IPS-15b (cell line): ENCODE measurements at regions not wholly inside any gene's neighbourhood (a gene's known extent, or its start where the extent isn't known, plus 50 kb on each side); places are given as distances from the start of the nearest gene placed in this dataset.

Experiments used
- H3K27me3 ChIP-seq: one replicate; pipeline ENCODE4 v1.6.1; 2013; ENCODE audit warnings: low read length; ENCODE audit not compliant: control insufficient read depth, insufficient read depth
- H3K36me3 ChIP-seq: one replicate; pipeline ENCODE4 v1.6.1; 2013; ENCODE audit warnings: low read length; ENCODE audit not compliant: control insufficient read depth, insufficient read depth
- H3K4me1 ChIP-seq: one replicate; pipeline ENCODE4 v1.6.1; 2013; ENCODE audit warnings: mild to moderate bottlenecking, low read length; ENCODE audit not compliant: control insufficient read depth, insufficient read depth
- H3K4me3 ChIP-seq: one replicate; pipeline ENCODE4 v1.5.1; 2013; ENCODE audit warnings: low read depth, low read length
- H3K9ac ChIP-seq: one replicate; pipeline ENCODE4 v1.6.1; 2013; ENCODE audit warnings: low read depth, mild to moderate bottlenecking, low read length
- H3K9me3 ChIP-seq: one replicate; pipeline ENCODE4 v1.6.1; 2013; ENCODE audit warnings: mild to moderate bottlenecking, low read length; ENCODE audit not compliant: control insufficient read depth, insufficient read depth

GRCh38 chr6:17047889-17048288 is 54.0 kb upstream of the STMND1 start:
- Histone ChIP-seq H3K9ac (no peak overlapping the region), H3K4me1 (no peaks in the 10 kb centered on the region), H3K4me3 (no peak overlapping the region), H3K9me3 (no peaks in the 10 kb centered on the region), H3K36me3 (no peaks in the 10 kb centered on the region), H3K27me3 (no peaks in the 10 kb centered on the region)

DNA sequence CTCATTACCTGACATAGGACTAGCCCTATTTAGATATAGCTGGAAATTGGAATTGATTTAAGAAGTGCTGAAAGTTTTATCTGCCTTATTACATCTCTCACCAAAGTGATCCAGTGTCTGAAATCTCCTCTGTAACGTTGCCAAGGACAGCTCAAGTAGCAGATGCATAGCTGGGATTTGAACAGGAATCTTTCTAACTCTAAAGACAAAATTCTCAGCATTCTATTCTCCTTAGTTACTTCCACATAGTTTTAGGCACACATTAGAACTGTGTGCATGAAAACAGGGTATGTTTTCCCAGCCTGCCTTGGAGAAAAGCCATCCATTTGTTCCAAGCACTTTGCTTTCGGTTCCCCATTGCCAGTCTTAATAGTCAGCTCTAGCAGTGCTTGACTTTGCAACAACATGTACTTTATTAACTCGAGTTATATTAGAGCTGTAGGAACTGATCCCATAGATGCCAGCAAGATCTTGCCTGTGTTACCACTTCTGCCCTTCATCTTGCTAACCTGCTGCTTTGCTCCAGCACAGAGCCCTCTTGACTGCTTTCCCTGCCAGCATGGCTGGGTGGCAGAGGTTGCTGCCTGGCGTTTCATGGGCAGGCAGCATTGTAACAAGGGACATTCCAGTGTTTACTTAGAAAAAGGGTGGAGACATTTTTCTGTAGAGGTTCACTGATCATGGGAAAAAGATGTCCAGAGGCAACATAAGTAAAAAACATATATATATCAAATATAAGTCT is 56.1 kb upstream of the STMND1 start:
- no peak overlapping the region for H3K4me3 ChIP-seq
- no peaks in the 10 kb centered on the region for H3K9me3 ChIP-seq
- peaks cover 2% of the 10 kb centered on the region for H3K4me1 ChIP-seq
- no peaks in the 10 kb centered on the region for H3K27me3 ChIP-seq
- no peak overlapping the region for H3K9ac ChIP-seq
- H3K36me3 ChIP-seq = no peaks in the 10 kb centered on the region

- Histone ChIP-seq H3K4me1 (peaks cover 2% of the 10 kb centered on the region), H3K36me3 (no peaks in the 10 kb centered on the region), H3K9me3 (no peaks in the 10 kb centered on the region), H3K9ac (no peak overlapping the region), H3K27me3 (no peaks in the 10 kb centered on the region), H3K4me3 (no peak overlapping the region)
These were observed 58.7 kb upstream of the STMND1 start for GRCh38 chr6:17043148-17043522.

DNA sequence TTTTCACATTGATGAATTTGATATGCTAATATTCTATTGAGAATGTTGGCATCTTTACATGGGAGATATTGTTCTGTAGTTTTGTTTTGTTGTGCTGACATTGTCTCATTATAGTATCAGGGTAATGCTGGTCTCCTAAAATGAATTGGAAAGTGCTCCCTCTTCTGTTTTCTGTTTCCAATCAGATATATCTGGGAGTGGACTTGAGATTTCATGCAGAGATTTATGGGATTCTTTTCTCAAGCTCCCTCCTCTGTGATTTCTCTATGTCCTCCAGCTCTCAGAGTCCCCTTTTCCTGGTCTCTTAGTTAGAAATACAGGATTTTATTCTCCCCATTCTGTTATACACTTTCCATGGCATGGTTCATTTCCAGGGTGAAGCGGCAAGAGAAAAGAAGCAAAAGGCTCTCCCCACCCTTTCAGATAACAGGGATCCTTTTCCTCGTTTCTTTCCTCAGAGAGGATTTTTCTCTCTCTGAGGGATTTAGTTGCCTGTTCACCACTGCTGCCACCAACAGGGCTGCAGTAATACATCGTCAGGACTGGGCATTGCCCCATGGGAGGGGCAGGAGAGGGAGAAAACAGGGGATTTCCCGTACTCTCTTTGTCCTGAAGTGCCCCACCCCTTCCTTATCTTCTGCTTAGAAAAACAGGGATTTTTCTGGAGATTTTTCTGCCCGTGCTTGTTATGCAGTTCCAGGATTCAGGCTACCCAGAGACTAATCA is 59.3 kb upstream of the STMND1 start:
- H3K9me3 ChIP-seq = no peaks in the 10 kb centered on the region
- H3K27me3 ChIP-seq = no peaks in the 10 kb centered on the region
- no peaks in the 10 kb centered on the region for H3K36me3 ChIP-seq
- no peak overlapping the region for H3K9ac ChIP-seq
- H3K4me3 ChIP-seq = no peak overlapping the region
- peaks cover 2% of the 10 kb centered on the region for H3K4me1 ChIP-seq

DNA sequence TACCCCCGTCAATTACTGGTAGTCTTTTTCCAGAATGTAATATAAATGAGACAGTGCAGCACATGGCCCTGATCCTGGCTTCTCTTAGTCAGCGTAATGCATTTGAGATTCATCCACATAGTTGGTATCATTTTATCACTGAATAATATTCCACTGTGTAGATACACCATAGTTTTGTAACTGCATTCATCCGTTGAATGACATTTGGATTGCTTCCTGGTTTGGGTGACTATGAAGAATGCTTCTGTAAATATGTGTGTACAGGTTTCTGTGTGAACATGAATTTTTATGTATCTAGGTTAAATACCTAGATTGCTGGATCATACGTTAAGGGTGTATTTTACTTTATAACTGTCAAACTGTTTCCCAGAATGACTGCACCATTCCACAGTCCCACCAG is 62.6 kb upstream of the STMND1 start:
- Histone ChIP-seq H3K36me3 (no peaks in the 10 kb centered on the region), H3K9me3 (no peaks in the 10 kb centered on the region), H3K4me3 (no peak overlapping the region), H3K9ac (no peak overlapping the region), H3K27me3 (no peaks in the 10 kb centered on the region), H3K4me1 (peaks cover 2% of the 10 kb centered on the region)

- Histone ChIP-seq H3K27me3 (no peaks in the 10 kb centered on the region), H3K4me1 (peaks cover 2% of the 10 kb centered on the region), H3K4me3 (no peak overlapping the region), H3K9me3 (no peaks in the 10 kb centered on the region), H3K9ac (no peak overlapping the region), H3K36me3 (no peaks in the 10 kb centered on the region)
These were observed 63.5 kb upstream of the STMND1 start for GRCh38 chr6:17038316-17038715.

DNA sequence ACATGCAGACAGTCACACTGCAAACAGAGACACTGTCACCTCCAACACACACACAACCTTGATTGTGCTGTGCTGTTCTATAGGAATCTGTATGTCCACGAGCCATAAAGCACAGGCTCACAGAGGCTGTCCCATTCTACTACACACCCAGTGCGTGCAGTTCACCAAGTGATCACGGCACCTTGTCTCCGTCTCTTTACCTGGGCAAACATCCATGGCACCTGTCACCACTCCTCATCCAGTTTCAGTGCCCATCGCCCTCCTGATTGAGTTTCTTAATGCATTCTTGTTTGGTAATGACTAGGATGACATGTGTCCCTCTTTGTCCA is 65.8 kb upstream of the STMND1 start:
- H3K4me3 ChIP-seq = no peak overlapping the region
- H3K4me1 ChIP-seq = no peaks in the 10 kb centered on the region

DNA sequence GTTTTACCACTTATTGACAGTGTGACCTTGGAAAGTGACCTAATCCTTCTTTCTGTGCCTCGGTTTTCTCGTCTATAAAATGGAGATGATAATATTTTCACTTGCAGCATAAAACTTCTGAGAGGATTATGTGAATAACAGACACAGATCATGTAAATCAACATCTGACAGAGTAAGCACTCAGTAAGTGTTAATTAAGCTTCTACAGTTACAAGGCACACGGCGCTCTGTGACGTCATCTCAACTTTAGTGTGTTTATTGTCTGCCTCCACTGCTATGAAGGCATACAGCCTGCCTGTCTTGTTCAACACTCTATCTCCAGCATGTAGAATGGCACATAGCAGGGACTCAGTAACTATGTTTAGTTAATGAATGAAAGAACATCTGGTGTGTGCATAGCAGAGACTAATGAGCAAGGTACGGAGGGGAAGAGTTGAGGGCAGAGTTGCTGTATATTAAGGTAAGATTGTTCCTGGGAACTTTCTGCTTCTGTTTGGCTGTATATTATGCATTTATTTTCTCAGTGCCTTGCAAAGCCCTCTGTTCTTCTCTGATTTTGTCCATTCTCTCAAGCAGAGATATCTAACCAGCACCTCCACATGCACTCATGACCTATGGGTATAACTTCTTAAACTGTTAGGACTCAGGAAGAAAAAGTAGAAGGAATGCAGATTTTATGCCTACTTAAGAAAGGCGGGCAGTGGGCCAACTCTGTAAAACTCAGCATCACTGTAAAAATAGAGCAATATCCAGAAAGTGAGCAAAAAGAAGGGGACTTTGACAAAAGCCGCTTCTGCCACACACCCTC is 66.4 kb upstream of the STMND1 start:
- H3K9me3 ChIP-seq = no peaks in the 10 kb centered on the region
- H3K4me1 ChIP-seq = no peaks in the 10 kb centered on the region
- no peaks in the 10 kb centered on the region for H3K36me3 ChIP-seq
- no peak overlapping the region for H3K9ac ChIP-seq
- H3K27me3 ChIP-seq = no peaks in the 10 kb centered on the region
- H3K4me3 ChIP-seq = no peak overlapping the region

More for the DNA sequence above, 65.8 kb upstream of the STMND1 start:
- Histone ChIP-seq H3K27me3 (no peaks in the 10 kb centered on the region), H3K36me3 (no peaks in the 10 kb centered on the region), H3K9me3 (no peaks in the 10 kb centered on the region), H3K9ac (no peak overlapping the region)

GRCh38 chr6:17033746-17034145 is 68.1 kb upstream of the STMND1 start:
- H3K4me1 ChIP-seq = no peaks in the 10 kb centered on the region
- H3K4me3 ChIP-seq = no peak overlapping the region
- H3K36me3 ChIP-seq = no peaks in the 10 kb centered on the region
- H3K9ac ChIP-seq = no peak overlapping the region
- H3K27me3 ChIP-seq = no peaks in the 10 kb centered on the region
- no peaks in the 10 kb centered on the region for H3K9me3 ChIP-seq

DNA sequence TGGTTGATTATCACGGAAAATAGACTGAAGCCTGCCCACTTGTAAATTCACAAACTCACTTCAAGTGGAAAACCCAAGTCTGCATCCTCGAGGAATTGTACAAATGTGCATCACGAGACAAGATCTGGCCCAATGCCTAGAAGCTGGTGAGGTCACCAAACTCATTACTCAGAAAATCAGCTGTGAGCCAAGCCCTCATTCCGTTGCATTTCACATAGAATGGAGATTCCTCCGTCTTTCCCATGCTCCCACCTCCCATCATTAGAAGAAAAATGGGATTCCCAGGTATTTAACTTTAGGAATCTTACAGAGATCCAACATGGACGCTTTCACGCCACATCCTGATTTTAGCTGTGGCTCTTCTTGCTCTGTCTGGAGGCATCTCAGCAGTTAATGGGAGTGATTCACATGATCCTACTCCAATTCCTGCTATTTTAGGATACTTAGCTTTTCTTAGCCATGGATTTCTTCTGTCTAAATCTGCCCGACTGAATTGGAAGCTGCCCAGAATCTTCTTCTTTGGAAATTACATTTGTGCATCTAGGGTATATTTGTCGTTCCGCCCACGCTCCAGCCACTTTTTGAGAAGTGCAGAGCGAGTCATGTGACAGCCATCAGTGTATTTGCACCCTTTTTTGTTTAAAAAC is 68.7 kb upstream of the STMND1 start:
- H3K4me1 ChIP-seq = no peaks in the 10 kb centered on the region
- H3K9ac ChIP-seq = no peak overlapping the region
- no peak overlapping the region for H3K4me3 ChIP-seq
- no peaks in the 10 kb centered on the region for H3K9me3 ChIP-seq
- H3K27me3 ChIP-seq = no peaks in the 10 kb centered on the region
- no peaks in the 10 kb centered on the region for H3K36me3 ChIP-seq

- Histone ChIP-seq H3K36me3 (no peaks in the 10 kb centered on the region), H3K9me3 (no peaks in the 10 kb centered on the region), H3K9ac (no peak overlapping the region), H3K4me1 (no peaks in the 10 kb centered on the region), H3K4me3 (no peak overlapping the region), H3K27me3 (no peaks in the 10 kb centered on the region)
These were observed 69.3 kb upstream of the STMND1 start for GRCh38 chr6:17032590-17032987.
